ENCODE measurements at regions not wholly inside any gene's neighbourhood (a gene's known extent, or its start where the extent isn't known, plus 50 kb on each side); places are given as distances from the start of the nearest gene placed in this dataset.

- Histone ChIP-seq H3K9ac (ENCODE audit: insufficient read depth, low read depth, low read length) (no peak overlapping the region), H3K27ac (ENCODE audit: extremely low read length, insufficient read depth, low read length) (no peak overlapping the region), H4K20me1 (ENCODE audit: insufficient read depth, low read length) (no peaks in the 10 kb centered on the region), H3K27me3 (ENCODE audit: control insufficient read depth in 1 of 2, insufficient read depth in 2 of 2, low read length in 2 of 2) (0 out of 5 replicates have a peak, but pooled peaks cover 0 to 1% of the 10 kb centered on the region in 2 experiments), H3K4me2 (ENCODE audit: low read depth, low read length) (no peak overlapping the region), H2AFZ (ENCODE audit: low read length) (no peak overlapping the region), H3K79me2 (ENCODE audit: insufficient read depth, low read length) (no peaks in the 10 kb centered on the region), H3K36me3 (replicated peaks in 1 of 2; ENCODE audit: control insufficient read depth in 1 of 2, insufficient read depth in 2 of 2, low read length in 2 of 2) (no peaks in the 10 kb centered on the region), H3K4me1 (ENCODE audit: insufficient read depth, low read length) (no peaks in the 10 kb centered on the region), H3K4me3 (replicated peaks in 1 of 3; ENCODE audit: insufficient read depth in 1 of 3, low read depth in 2 of 3, low read length in 3 of 3) (no peak overlapping the region), H3K9me3 (ENCODE audit: low read length) (no peaks in the 10 kb centered on the region)
- FAIRE-seq: no peak
- BruUV-seq (replicated peaks): no TSS peak
- intact Hi-C loops (cut with micrococcal nuclease; ENCODE audit: unreplicated experiment): no loop called here
- no peak for DNase-seq (ENCODE audit: low spot score)
- ChIA-PET POLR2A (no interaction called here), CTCF (ENCODE audit: low intra/inter-chr PET ratio, low total read pairs) (no interaction called here)
- ATAC-seq: no peak
- in situ Hi-C loops (cut with HindIII; ENCODE audit: extremely low pct_ligation_motif_present, low pct_unique_long_range_greater_than_20kb): no loop called here
- TF ChIP-seq ZNF432 (CRISPR knock-in tag; IDR thresholded peaks at IDR 0.05; ENCODE audit: borderline replicate concordance) (no peak), NONO (IDR thresholded peaks at IDR 0.05) (no peak), NONO (CRISPR knock-in tag; conservative IDR thresholded peaks at IDR 0.05) (no peak), ZNF253 (CRISPR knock-in tag; IDR thresholded peaks at IDR 0.05; ENCODE audit: borderline replicate concordance) (no peak), HOXA5 (CRISPR knock-in tag; IDR thresholded peaks at IDR 0.05) (no peak), ZNF546 (CRISPR knock-in tag; conservative IDR thresholded peaks at IDR 0.05) (no peak), ZNF780A (CRISPR knock-in tag; IDR thresholded peaks at IDR 0.05) (no peak), ZMAT3 (CRISPR knock-in tag; conservative IDR thresholded peaks at IDR 0.05) (no peak), MYC (CRISPR knock-in tag; IDR thresholded peaks at IDR 0.05; ENCODE audit: borderline replicate concordance) (no peak), ZFP41 (CRISPR knock-in tag; IDR thresholded peaks at IDR 0.05; ENCODE audit: borderline replicate concordance) (no peak), CEBPB (IDR thresholded peaks at IDR 0.05; ENCODE audit: borderline replicate concordance, low read depth, low read length) (peak; percentile 88), ZNF17 (CRISPR knock-in tag; IDR thresholded peaks at IDR 0.05) (no peak), MXI1 (IDR thresholded peaks at IDR 0.05; ENCODE audit: borderline replicate concordance, low read depth, low read length) (no peak), GLI4 (CRISPR knock-in tag; IDR thresholded peaks at IDR 0.05; ENCODE audit: borderline replicate concordance) (no peak), SPEN (CRISPR knock-in tag; IDR thresholded peaks at IDR 0.05; ENCODE audit: low read depth) (no peak), CEBPG (CRISPR knock-in tag; IDR thresholded peaks at IDR 0.05) (peak; percentile 60), ZNF639 (CRISPR knock-in tag; conservative IDR thresholded peaks at IDR 0.05) (no peak)
- WGBS (ENCODE audit: low lambda C conversion rate): 6% methylated on average over 7 of the region's 7 CpGs
Observed at GRCh38 chr22:34135749-34136148, 215.5 kb upstream of the LARGE1 start.

All from HepG2 (cell line).